OCI-LY1 (cell line): ENCODE measurements at regions not wholly inside any gene's neighbourhood (a gene's known extent, or its start where the extent isn't known, plus 50 kb on each side); places are given as distances from the start of the nearest gene placed in this dataset.
"Not testable (repeated sequence)": the region's sequence is repeated elsewhere in the genome, so short reads cannot be mapped to it uniquely, and the experiment has no call there.

Source experiments
- CTCF ChIP-seq: fragments of 200-600 bp; sonication (generic), shearing (Covaris generic); IDR thresholded peaks from 2 replicates; pipeline ENCODE4 v1.5.1; 2017; ENCODE audit warnings: mild to moderate bottlenecking, antibody characterized with exemption, low read length, moderate library complexity, mixed read lengths
- EZH2 ChIP-seq: fragments of 200-600 bp; sonication (generic), shearing (Covaris generic); IDR thresholded peaks from 2 replicates; pipeline ENCODE4 v1.8.0; 2017; ENCODE audit warnings: borderline replicate concordance, mixed run types, mild to moderate bottlenecking, antibody characterized with exemption, low read length, moderate library complexity, mixed read lengths

- not testable (repeated sequence) for TF ChIP-seq CTCF, EZH2
Observed at GRCh38 chr11:3519841-3520240, 122.0 kb downstream of the ART5 start.
